ENCODE measurements at regions not wholly inside any gene's neighbourhood (a gene's known extent, or its start where the extent isn't known, plus 50 kb on each side); places are given as distances from the start of the nearest gene placed in this dataset.
A peak's percentile ranks its signal among the peaks of the same experiment; 100 is the strongest.

DNA sequence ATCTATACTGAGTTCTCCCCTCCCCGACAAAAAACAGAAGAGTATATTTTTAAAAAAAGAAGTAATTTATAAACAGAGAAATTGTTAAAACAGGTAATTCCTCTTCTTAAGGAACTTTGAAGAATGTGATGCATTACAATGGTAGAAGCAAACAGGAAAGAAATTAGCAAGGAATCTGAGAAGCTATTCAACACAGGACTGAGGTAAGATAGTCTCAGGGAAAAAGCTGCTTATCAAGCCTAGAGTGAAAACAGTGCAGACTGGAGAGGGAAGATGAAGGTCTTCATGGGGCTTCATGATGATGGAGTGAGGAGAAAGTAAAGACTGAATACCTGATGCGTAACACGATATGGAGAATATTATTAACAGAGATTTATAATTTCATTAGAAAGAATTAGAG lies 880.0 kb downstream of the SLC16A7 start:
- Histone ChIP-seq H3K4ac (ENCODE audit: low read depth in 1 of 2, low read length in 2 of 2) (no peak overlapping the region), H2AK5ac (ENCODE audit: low read length, severe bottlenecking) (no peak overlapping the region), H2BK5ac (ENCODE audit: low read depth, low read length, poor library complexity, severe bottlenecking) (no peak overlapping the region), H3K9ac (ENCODE audit: low read length) (no peak overlapping the region), H2BK15ac (ENCODE audit: low read depth, poor library complexity, severe bottlenecking) (no peak overlapping the region), H4K8ac (ENCODE audit: low read length) (no peak overlapping the region), H3K27ac (ENCODE audit: low read length, poor library complexity, severe bottlenecking) (no peak overlapping the region), H3K27me3 (ENCODE audit: control insufficient read depth in 1 of 2, insufficient read depth in 1 of 2, low read length in 2 of 2) (no peaks in the 10 kb centered on the region), H2BK120ac (ENCODE audit: low read depth, low read length) (no peak overlapping the region), H2BK12ac (ENCODE audit: low read length in 2 of 2) (no peak overlapping the region), H3K79me1 (replicated peaks; ENCODE audit: low read length, poor library complexity, severe bottlenecking) (no peaks in the 10 kb centered on the region), H3K4me1 (ENCODE audit: control insufficient read depth, insufficient read depth, low read depth, low read length) (no peaks in the 10 kb centered on the region), H3K14ac (ENCODE audit: low read length in 2 of 2) (no peak overlapping the region), H3K23ac (ENCODE audit: low read length in 2 of 2) (no peak overlapping the region), H3K4me2 (ENCODE audit: low read length, poor library complexity, severe bottlenecking) (no peak overlapping the region), H4K91ac (ENCODE audit: low read length) (no peak overlapping the region), H3K36me3 (ENCODE audit: control insufficient read depth in 1 of 2, insufficient read depth in 2 of 2, low read depth in 1 of 2, low read length in 2 of 2) (no peaks in the 10 kb centered on the region), H3K4me3 (ENCODE audit: insufficient read depth in 1 of 2, low read depth in 1 of 2, low read length in 2 of 2) (no peak overlapping the region), H3K18ac (ENCODE audit: low read depth in 1 of 2, low read length in 2 of 2) (no peak overlapping the region), H3K9me3 (ENCODE audit: control insufficient read depth, low read length) (no peaks in the 10 kb centered on the region), H2AFZ (ENCODE audit: low read depth, low read length) (no peak overlapping the region)
- WGBS = no CpG with 5 or more reads among the region's 3 CpGs
- DNase-seq = no peak

DNA sequence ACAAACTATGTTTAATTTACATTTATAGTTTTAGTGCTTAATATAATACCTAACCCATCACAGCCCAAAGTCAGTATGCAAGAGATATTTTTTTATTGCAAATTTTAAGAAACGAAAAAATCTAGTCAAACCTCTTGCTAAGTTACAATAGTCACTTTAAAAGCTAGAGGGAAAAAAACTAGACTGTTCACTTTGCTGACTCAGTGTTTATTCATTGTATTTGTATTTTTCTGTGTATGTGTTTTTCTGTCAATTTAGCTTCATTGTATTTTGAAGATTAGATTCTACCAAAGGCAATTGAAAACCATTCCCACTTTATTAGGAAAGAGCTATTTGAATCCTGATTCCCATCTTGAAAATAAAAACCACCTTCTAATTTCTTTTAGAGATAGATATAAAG lies 891.5 kb downstream of the SLC16A7 start:
- H3K36me3 ChIP-seq (ENCODE audit: control insufficient read depth in 1 of 2, insufficient read depth in 2 of 2, low read depth in 1 of 2, low read length in 2 of 2) = no peaks in the 10 kb centered on the region
- H2AK5ac ChIP-seq (ENCODE audit: low read length, severe bottlenecking) = no peak overlapping the region
- no peak overlapping the region for H2BK120ac ChIP-seq (ENCODE audit: low read depth, low read length)
- H3K4me3 ChIP-seq (ENCODE audit: insufficient read depth in 1 of 2, low read depth in 1 of 2, low read length in 2 of 2) = no peak overlapping the region
- no peaks in the 10 kb centered on the region for H3K79me1 ChIP-seq (replicated peaks; ENCODE audit: low read length, poor library complexity, severe bottlenecking)
- H4K8ac ChIP-seq (ENCODE audit: low read length) = no peak overlapping the region
- DNase-seq = no peak
- no peak overlapping the region for H3K23ac ChIP-seq (ENCODE audit: low read length in 2 of 2)
- peaks cover 3% of the 10 kb centered on the region for H3K9me3 ChIP-seq (ENCODE audit: control insufficient read depth, low read length)
- H4K91ac ChIP-seq (ENCODE audit: low read length) = no peak overlapping the region
- H3K9ac ChIP-seq (ENCODE audit: low read length) = no peak overlapping the region
- H2BK12ac ChIP-seq (ENCODE audit: low read length in 2 of 2) = no peak overlapping the region
- H2BK15ac ChIP-seq (ENCODE audit: low read depth, poor library complexity, severe bottlenecking) = no peak overlapping the region
- WGBS = no CpG with 5 or more reads among the region's 1 CpG
- H2AFZ ChIP-seq (ENCODE audit: low read depth, low read length) = no peak overlapping the region
- H3K18ac ChIP-seq (ENCODE audit: low read depth in 1 of 2, low read length in 2 of 2) = no peak overlapping the region
- no peak overlapping the region for H2BK5ac ChIP-seq (ENCODE audit: low read depth, low read length, poor library complexity, severe bottlenecking)
- no peaks in the 10 kb centered on the region for H3K27me3 ChIP-seq (ENCODE audit: control insufficient read depth in 1 of 2, insufficient read depth in 1 of 2, low read length in 2 of 2)
- no peak overlapping the region for H3K4me2 ChIP-seq (ENCODE audit: low read length, poor library complexity, severe bottlenecking)
- H3K27ac ChIP-seq (ENCODE audit: low read length, poor library complexity, severe bottlenecking) = no peak overlapping the region
- no peak overlapping the region for H3K4ac ChIP-seq (ENCODE audit: low read depth in 1 of 2, low read length in 2 of 2)
- H3K4me1 ChIP-seq (ENCODE audit: control insufficient read depth, insufficient read depth, low read depth, low read length) = no peaks in the 10 kb centered on the region
- H3K14ac ChIP-seq (ENCODE audit: low read length in 2 of 2) = no peak overlapping the region

GRCh38 chr12:60489071-60489470 lies 893.2 kb downstream of the SLC16A7 start:
- Histone ChIP-seq H3K36me3 (ENCODE audit: control insufficient read depth in 1 of 2, insufficient read depth in 2 of 2, low read depth in 1 of 2, low read length in 2 of 2) (no peaks in the 10 kb centered on the region), H3K27ac (ENCODE audit: low read length, poor library complexity, severe bottlenecking) (no peak overlapping the region), H3K4me3 (ENCODE audit: insufficient read depth in 1 of 2, low read depth in 1 of 2, low read length in 2 of 2) (no peak overlapping the region), H2AFZ (ENCODE audit: low read depth, low read length) (no peak overlapping the region), H2BK5ac (ENCODE audit: low read depth, low read length, poor library complexity, severe bottlenecking) (no peak overlapping the region), H2BK120ac (ENCODE audit: low read depth, low read length) (no peak overlapping the region), H2AK5ac (ENCODE audit: low read length, severe bottlenecking) (no peak overlapping the region), H3K18ac (ENCODE audit: low read depth in 1 of 2, low read length in 2 of 2) (no peak overlapping the region), H2BK12ac (ENCODE audit: low read length in 2 of 2) (no peak overlapping the region), H3K4me2 (ENCODE audit: low read length, poor library complexity, severe bottlenecking) (no peak overlapping the region), H3K14ac (ENCODE audit: low read length in 2 of 2) (no peak overlapping the region), H3K4me1 (ENCODE audit: control insufficient read depth, insufficient read depth, low read depth, low read length) (no peaks in the 10 kb centered on the region), H3K23ac (ENCODE audit: low read length in 2 of 2) (no peak overlapping the region), H3K9ac (ENCODE audit: low read length) (no peak overlapping the region), H3K4ac (ENCODE audit: low read depth in 1 of 2, low read length in 2 of 2) (no peak overlapping the region), H3K9me3 (ENCODE audit: control insufficient read depth, low read length) (no peaks in the 10 kb centered on the region), H2BK15ac (ENCODE audit: low read depth, poor library complexity, severe bottlenecking) (no peak overlapping the region), H3K27me3 (ENCODE audit: control insufficient read depth in 1 of 2, insufficient read depth in 1 of 2, low read length in 2 of 2) (no peaks in the 10 kb centered on the region), H4K91ac (ENCODE audit: low read length) (no peak overlapping the region), H4K8ac (ENCODE audit: low read length) (no peak overlapping the region), H3K79me1 (replicated peaks; ENCODE audit: low read length, poor library complexity, severe bottlenecking) (no peaks in the 10 kb centered on the region)
- no peak for DNase-seq

DNA sequence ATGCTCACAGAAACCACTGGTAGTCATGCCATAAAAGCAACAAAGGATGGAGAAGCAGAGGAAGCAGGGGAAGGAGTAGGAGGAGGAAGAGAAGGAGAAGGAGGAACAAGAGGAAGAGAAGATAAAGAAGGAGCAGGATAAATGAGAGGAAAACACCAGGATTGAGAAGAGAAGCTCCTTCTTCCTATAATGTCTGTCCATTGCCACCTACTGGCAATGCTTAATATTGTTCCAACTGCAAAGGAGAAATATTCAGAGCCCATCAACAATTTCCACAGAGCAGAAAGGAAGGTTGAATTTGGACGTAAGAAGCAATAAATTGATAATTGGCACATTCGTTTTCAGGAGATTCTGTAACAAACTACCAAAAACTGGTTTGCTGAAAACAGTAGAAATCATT lies 898.4 kb downstream of the SLC16A7 start:
- no peak overlapping the region for H3K27ac ChIP-seq (ENCODE audit: low read length, poor library complexity, severe bottlenecking)
- H3K4me2 ChIP-seq (ENCODE audit: low read length, poor library complexity, severe bottlenecking) = no peak overlapping the region
- no peak overlapping the region for H3K14ac ChIP-seq (ENCODE audit: low read length in 2 of 2)
- no peaks in the 10 kb centered on the region for H3K4me1 ChIP-seq (ENCODE audit: control insufficient read depth, insufficient read depth, low read depth, low read length)
- no peaks in the 10 kb centered on the region for H3K79me1 ChIP-seq (replicated peaks; ENCODE audit: low read length, poor library complexity, severe bottlenecking)
- H3K27me3 ChIP-seq (ENCODE audit: control insufficient read depth in 1 of 2, insufficient read depth in 1 of 2, low read length in 2 of 2) = no peaks in the 10 kb centered on the region
- H3K18ac ChIP-seq (ENCODE audit: low read depth in 1 of 2, low read length in 2 of 2) = peak overlapping the region in 1 of 2 experiments; percentile 46
- H4K8ac ChIP-seq (ENCODE audit: low read length) = no peak overlapping the region
- no peak overlapping the region for H3K4ac ChIP-seq (ENCODE audit: low read depth in 1 of 2, low read length in 2 of 2)
- H2AFZ ChIP-seq (ENCODE audit: low read depth, low read length) = no peak overlapping the region
- no peak overlapping the region for H3K9ac ChIP-seq (ENCODE audit: low read length)
- H3K23ac ChIP-seq (ENCODE audit: low read length in 2 of 2) = no peak overlapping the region
- no peak overlapping the region for H2BK120ac ChIP-seq (ENCODE audit: low read depth, low read length)
- peak overlapping the region in 1 of 2 experiments; percentile 15 for H2BK12ac ChIP-seq (ENCODE audit: low read length in 2 of 2)
- H2AK5ac ChIP-seq (ENCODE audit: low read length, severe bottlenecking) = no peak overlapping the region
- no peak overlapping the region for H4K91ac ChIP-seq (ENCODE audit: low read length)
- WGBS = no CpG with 5 or more reads among the region's 2 CpGs
- no peaks in the 10 kb centered on the region for H3K9me3 ChIP-seq (ENCODE audit: control insufficient read depth, low read length)
- H2BK15ac ChIP-seq (ENCODE audit: low read depth, poor library complexity, severe bottlenecking) = no peak overlapping the region
- DNase-seq = peak; percentile 56
- H3K36me3 ChIP-seq (ENCODE audit: control insufficient read depth in 1 of 2, insufficient read depth in 2 of 2, low read depth in 1 of 2, low read length in 2 of 2) = no peaks in the 10 kb centered on the region
- H2BK5ac ChIP-seq (ENCODE audit: low read depth, low read length, poor library complexity, severe bottlenecking) = no peak overlapping the region
- no peak overlapping the region for H3K4me3 ChIP-seq (ENCODE audit: insufficient read depth in 1 of 2, low read depth in 1 of 2, low read length in 2 of 2)

Measured in mesenchymal stem cell (in vitro differentiated cells and primary cell).